ENCODE measurements at regions not wholly inside any gene's neighbourhood (a gene's known extent, or its start where the extent isn't known, plus 50 kb on each side); places are given as distances from the start of the nearest gene placed in this dataset.

DNA sequence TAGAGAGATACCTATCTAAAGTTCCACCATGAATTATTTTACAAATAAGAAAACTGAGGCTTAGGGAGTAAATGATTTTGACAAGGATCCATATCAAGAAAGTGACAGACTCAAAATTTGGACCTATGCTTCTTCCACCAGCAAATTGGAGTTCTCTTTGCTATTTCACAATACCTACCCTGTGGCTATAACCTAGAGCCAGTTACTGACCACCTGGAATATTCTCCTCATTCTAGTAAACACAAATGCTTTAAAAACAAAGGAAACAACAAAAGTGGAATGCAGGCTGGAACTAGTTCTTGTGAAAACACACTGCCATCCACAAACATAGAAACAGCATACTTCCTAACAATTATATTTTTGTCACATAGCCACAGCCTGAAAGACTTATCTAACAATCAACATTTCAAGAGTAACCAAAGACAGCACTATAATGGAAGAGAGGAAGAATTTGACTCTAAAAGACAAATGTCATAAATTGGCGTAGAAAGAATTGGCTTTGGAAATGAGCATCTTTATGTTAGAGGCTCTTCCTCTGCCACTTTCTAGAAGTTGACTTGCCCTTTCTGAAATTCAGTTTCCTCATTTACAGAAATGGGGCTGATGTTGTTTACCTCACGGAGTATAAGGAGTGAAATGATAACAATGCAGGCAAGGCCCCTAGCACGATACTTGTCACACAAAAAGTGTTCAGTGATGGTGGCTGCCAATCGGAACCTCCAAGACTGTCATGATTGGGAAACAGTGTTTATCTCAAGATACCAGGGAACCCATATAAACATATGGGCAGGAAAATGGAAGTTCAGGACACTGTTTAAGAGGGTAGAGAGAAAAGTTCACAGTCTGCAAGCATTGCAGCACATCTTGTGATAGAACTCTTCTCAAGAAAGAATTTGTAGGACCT lies 138.6 kb upstream of the LGR5 start (continued):
- TF ChIP-seq, protein P1, sequence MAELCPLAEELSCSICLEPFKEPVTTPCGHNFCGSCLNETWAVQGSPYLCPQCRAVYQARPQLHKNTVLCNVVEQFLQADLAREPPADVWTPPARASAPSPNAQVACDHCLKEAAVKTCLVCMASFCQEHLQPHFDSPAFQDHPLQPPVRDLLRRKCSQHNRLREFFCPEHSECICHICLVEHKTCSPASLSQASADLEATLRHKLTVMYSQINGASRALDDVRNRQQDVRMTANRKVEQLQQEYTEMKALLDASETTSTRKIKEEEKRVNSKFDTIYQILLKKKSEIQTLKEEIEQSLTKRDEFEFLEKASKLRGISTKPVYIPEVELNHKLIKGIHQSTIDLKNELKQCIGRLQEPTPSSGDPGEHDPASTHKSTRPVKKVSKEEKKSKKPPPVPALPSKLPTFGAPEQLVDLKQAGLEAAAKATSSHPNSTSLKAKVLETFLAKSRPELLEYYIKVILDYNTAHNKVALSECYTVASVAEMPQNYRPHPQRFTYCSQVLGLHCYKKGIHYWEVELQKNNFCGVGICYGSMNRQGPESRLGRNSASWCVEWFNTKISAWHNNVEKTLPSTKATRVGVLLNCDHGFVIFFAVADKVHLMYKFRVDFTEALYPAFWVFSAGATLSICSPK (IDR thresholded peaks at IDR 0.05; ENCODE audit: borderline replicate concordance): no peak
- TF ChIP-seq CC2D1A (IDR thresholded peaks at IDR 0.05) (peak; percentile 42; the same call in 1 of the 2 replicates), ILK (tag; IDR thresholded peaks at IDR 0.05; ENCODE audit: borderline replicate concordance, low read depth) (no peak), GTF2E2 (tag; IDR thresholded peaks at IDR 0.05) (peak; percentile 57; the same call in 1 of the 2 replicates), EP400 (IDR thresholded peaks at IDR 0.05) (peak; percentile 29; the same call in 1 of the 2 replicates), KAT8 (IDR thresholded peaks at IDR 0.05; ENCODE audit: low read depth) (no peak; the same call in 1 of the 2 replicates), PML (IDR thresholded peaks at IDR 0.05; ENCODE audit: low read length) (peak; percentile 68; the same call in 1 of the 2 replicates), SOX6 (IDR thresholded peaks at IDR 0.05) (peak; percentile 53), BACH1 (tag; IDR thresholded peaks at IDR 0.05) (0 out of 2 replicates have a peak, but pooled peaks have one; percentile 8), ARID1B (IDR thresholded peaks at IDR 0.05) (peak; percentile 81), NCOR1 (IDR thresholded peaks at IDR 0.05) (peak; percentile 77), ZNF217 (CRISPR knock-in tag; IDR thresholded peaks at IDR 0.05) (no peak)
- TF ChIP-seq, protein P2, sequence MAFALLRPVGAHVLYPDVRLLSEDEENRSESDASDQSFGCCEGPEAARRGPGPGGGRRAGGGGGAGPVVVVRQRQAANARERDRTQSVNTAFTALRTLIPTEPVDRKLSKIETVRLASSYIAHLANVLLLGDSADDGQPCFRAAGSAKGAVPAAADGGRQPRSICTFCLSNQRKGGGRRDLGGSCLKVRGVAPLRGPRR (CRISPR knock-in tag; IDR thresholded peaks at IDR 0.05): 0 out of 2 replicates have a peak, but pooled peaks have one; percentile 9
- TF ChIP-seq, protein P3, sequence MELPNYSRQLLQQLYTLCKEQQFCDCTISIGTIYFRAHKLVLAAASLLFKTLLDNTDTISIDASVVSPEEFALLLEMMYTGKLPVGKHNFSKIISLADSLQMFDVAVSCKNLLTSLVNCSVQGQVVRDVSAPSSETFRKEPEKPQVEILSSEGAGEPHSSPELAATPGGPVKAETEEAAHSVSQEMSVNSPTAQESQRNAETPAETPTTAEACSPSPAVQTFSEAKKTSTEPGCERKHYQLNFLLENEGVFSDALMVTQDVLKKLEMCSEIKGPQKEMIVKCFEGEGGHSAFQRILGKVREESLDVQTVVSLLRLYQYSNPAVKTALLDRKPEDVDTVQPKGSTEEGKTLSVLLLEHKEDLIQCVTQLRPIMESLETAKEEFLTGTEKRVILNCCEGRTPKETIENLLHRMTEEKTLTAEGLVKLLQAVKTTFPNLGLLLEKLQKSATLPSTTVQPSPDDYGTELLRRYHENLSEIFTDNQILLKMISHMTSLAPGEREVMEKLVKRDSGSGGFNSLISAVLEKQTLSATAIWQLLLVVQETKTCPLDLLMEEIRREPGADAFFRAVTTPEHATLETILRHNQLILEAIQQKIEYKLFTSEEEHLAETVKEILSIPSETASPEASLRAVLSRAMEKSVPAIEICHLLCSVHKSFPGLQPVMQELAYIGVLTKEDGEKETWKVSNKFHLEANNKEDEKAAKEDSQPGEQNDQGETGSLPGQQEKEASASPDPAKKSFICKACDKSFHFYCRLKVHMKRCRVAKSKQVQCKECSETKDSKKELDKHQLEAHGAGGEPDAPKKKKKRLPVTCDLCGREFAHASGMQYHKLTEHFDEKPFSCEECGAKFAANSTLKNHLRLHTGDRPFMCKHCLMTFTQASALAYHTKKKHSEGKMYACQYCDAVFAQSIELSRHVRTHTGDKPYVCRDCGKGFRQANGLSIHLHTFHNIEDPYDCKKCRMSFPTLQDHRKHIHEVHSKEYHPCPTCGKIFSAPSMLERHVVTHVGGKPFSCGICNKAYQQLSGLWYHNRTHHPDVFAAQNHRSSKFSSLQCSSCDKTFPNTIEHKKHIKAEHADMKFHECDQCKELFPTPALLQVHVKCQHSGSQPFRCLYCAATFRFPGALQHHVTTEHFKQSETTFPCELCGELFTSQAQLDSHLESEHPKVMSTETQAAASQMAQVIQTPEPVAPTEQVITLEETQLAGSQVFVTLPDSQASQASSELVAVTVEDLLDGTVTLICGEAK (IDR thresholded peaks at IDR 0.05): no peak
- TF ChIP-seq, protein P3 (CRISPR knock-in tag; IDR thresholded peaks at IDR 0.05): no peak
